AG09309 (cell line): ENCODE measurements at regions not wholly inside any gene's neighbourhood (a gene's known extent, or its start where the extent isn't known, plus 50 kb on each side); places are given as distances from the start of the nearest gene placed in this dataset.

ENCODE experiments used
- DNase-seq: peaks from one replicate; pipeline ENCODE4 v3.0.0-alpha.2; 2010; ENCODE audit warnings: low read depth
- H3K4me3 ChIP-seq: 2 replicates; pipeline ENCODE4 v1.5.1; 2011; ENCODE audit warnings: mild to moderate bottlenecking, low read depth, low read length, moderate library complexity; ENCODE audit not compliant: control insufficient read depth
- CTCF ChIP-seq: IDR thresholded peaks from 2 replicates; pipeline ENCODE4 v1.5.1; 2011; ENCODE audit warnings: mild to moderate bottlenecking, low read depth, low read length, inconsistent platforms; ENCODE audit not compliant: insufficient read depth, control insufficient read depth; ENCODE audit errors: missing control alignments

DNA sequence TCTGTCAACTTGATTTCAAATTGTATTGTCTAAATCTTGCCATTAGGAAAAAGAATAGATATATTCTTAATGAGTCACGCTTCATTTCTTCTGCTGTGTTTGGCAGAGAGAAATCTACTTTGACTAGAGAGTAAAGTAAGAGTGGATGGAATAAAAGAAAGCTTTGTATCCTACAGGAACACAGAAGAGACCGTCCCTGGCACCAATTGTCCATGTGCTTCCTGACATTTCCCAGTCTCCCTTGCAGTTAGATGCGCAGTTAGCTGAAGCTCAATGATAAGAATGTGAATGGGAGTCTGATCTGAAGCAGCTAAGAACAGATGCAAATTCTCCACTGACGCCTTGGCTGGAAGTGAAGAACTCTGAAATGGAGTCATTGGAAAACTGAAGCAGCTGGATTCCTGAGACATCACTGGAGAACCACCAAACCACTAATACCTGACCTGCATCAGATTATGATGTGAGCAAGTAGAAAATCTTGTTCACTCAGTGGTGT is 528.2 kb upstream of the MARCKS start:
- DNase-seq: no peak

DNA sequence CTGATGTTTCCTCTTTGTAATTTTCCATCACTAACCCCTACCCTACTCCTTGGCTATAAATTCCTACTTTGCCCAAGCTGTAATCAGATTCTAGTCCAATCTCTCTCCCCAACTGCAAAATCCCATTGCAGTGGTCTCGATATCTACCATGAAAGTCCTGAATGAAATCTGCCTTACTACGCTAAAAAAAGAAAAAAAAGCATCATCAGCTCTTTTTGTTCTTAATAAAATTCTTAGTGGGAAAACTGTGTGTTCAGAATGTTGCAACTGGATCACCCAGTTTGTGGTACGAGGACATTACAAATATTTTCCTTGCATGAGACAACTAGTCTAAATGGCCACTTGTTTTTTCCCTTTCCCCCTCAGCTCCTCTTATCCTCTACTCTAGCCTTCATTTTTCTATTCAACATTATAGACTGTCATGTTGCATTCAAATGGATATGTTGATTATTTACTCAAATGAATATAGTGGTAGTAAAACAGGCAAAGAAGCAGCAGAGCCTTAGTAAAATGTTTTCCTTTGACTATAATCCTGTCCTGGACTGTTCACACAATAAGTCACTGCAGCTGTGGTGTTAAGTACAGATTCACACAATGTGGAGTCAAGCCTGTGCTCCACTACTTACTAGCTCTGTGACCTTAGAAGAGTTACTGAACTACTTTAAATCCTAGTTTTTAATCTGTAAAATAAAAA is 527.1 kb upstream of the MARCKS start:
- TF ChIP-seq CTCF: no peak
- H3K4me3 ChIP-seq: no peak overlapping the region
- DNase-seq: no peak

More for the DNA sequence above, 528.2 kb upstream of the MARCKS start:
- no peak overlapping the region for H3K4me3 ChIP-seq
- TF ChIP-seq CTCF: no peak

DNA sequence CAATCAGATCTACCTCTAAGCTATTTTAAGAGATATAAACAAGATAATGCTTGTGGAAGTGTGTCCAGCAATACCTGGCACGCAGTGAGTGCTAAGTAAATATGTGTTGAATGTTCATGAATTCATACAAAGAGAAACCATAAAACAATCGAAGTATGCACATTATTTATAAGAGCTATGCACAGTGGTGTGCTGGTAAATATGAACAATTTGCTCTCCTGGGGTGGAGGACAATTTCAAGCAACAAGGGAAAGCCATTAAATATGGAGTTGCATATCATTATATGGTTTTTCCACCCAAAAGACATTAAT is 526.6 kb upstream of the MARCKS start:
- H3K4me3 ChIP-seq: no peak overlapping the region
- no peak for DNase-seq
- TF ChIP-seq CTCF: no peak

GRCh38 chr6:113331021-113331420 is 526.1 kb upstream of the MARCKS start:
- H3K4me3 ChIP-seq: no peak overlapping the region
- DNase-seq: no peak
- TF ChIP-seq CTCF: no peak

DNA sequence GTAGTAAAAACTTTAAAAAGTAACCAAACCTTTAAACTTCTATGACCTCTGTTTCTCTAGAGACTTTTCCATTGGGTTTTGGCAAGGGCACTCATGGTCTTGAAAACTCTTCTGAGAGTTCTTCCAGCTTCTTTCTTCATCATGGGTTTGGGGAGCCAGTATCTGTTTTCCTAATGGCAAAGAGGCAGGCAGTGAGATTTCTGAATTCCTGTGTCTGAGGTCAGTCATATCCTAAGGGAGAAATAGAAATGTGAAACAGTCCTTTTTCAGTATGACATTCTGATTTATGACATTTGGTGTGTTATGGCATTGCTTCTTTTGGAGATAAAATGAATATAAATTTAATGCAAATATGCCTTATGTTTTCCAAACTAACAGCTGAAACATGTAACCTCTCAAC is 518.5 kb upstream of the MARCKS start:
- TF ChIP-seq CTCF: no peak
- no peak overlapping the region for H3K4me3 ChIP-seq
- no peak for DNase-seq

- no peak overlapping the region for H3K4me3 ChIP-seq
- no peak for DNase-seq
- TF ChIP-seq CTCF: no peak
Observed at GRCh38 chr6:113339209-113339608, 517.9 kb upstream of the MARCKS start.
